K562 (cell line): ENCODE measurements at regions not wholly inside any gene's neighbourhood (a gene's known extent, or its start where the extent isn't known, plus 50 kb on each side); places are given as distances from the start of the nearest gene placed in this dataset.

Source experiments
- ATAC-seq: fragments of 200-7000 bp; cut with Tn5 transposase; 3 replicates; pipeline ENCODE4 v1.9.1; 2020; ENCODE audit warnings: moderate library complexity
- BruUV-seq: library from RNA; stranded (reverse); fragments of 400-500 nt; replicated peaks from 2 replicates; lab custom pipeline; 2021; lab: Mats Ljungman, UMichigan
- CTCF ChIA-PET: fragments of 300-600 bp; formaldehyde crosslinking; extraction: SDS; loops from one replicate; lab custom pipeline; 2021; ENCODE audit warnings: low intra/inter-chr PET ratio; lab: Yijun Ruan, JAX
- POLR2A ChIA-PET: fragments of 300-600, 350-650 bp; sonication (Branson Sonifier 250); formaldehyde crosslinking; extraction: SDS; loops from one replicate; lab custom pipeline; 2021; ENCODE audit warnings: antibody characterized with exemption, inconsistent platforms; lab: Yijun Ruan, JAX
- DNase-seq, 4 experiments: peaks; one replicate each; pipeline versions ENCODE4 v3.0.0 to v3.0.0-alpha.2; 2011 to 2018; ENCODE audit warnings: low spot score in 3 of 4, mixed read lengths in 3 of 4; ENCODE audit errors: extremely low read depth in 1 of 4
- FAIRE-seq: peaks from 2 replicates; lab custom pipeline; 2011; peaks lifted over from hg19 to GRCh38; lab: Jason Lieb, UNC
- H2AFZ ChIP-seq: 2 replicates; pipeline ENCODE4 v1.6.0; 2011; ENCODE audit warnings: low read depth, low read length, control low read depth, inconsistent platforms
- H3K27ac ChIP-seq: fragments of 200-600 bp; 3 replicates; pipeline ENCODE4 v1.8.0; 2011; ENCODE audit warnings: low read depth, mild to moderate bottlenecking, control low read depth, inconsistent platforms, low read length, moderate library complexity, mixed read lengths; ENCODE audit errors: extremely low read depth
- H3K27me3 ChIP-seq, 2 experiments: fragments of 300-600 bp in 1 of 2; 2 replicates in 1 of 2; 3 replicates in 1 of 2; pipeline versions ENCODE4 v1.6.0 to v1.8.0; 2011; ENCODE audit warnings: inconsistent platforms in 2 of 2, low read length in 2 of 2, mild to moderate bottlenecking in 1 of 2, mixed read lengths in 1 of 2, moderate library complexity in 1 of 2; ENCODE audit not compliant: control insufficient read depth in 2 of 2, insufficient read depth in 2 of 2
- H3K36me3 ChIP-seq: fragments of 300-600 bp; 3 replicates; pipeline ENCODE4 v1.8.0; 2011; ENCODE audit warnings: mild to moderate bottlenecking, low read length, inconsistent platforms; ENCODE audit not compliant: control insufficient read depth, insufficient read depth
- H3K4me1 ChIP-seq, 2 experiments: fragments of 200-600 bp in 1 of 2; replicated peaks in 1 of 2; 2 replicates in 1 of 2; 3 replicates in 1 of 2; pipeline versions ENCODE4 v1.5.1 to v1.8.0; 2011; ENCODE audit warnings: inconsistent platforms in 2 of 2, low read length in 2 of 2, mild to moderate bottlenecking in 1 of 2, mixed read lengths in 1 of 2, moderate library complexity in 1 of 2; ENCODE audit not compliant: control insufficient read depth in 2 of 2, insufficient read depth in 2 of 2
- H3K4me2 ChIP-seq: 2 replicates; pipeline ENCODE4 v1.6.1; 2011; ENCODE audit warnings: low read length, control low read depth, inconsistent platforms, mixed read lengths; ENCODE audit not compliant: insufficient read depth
- H3K4me3 ChIP-seq: fragments of 200-600 bp; sonication (generic), shearing (Covaris generic); 2 replicates; pipeline ENCODE4 v1.5.1; 2016; ENCODE audit warnings: control low read depth, inconsistent platforms
- H3K79me2 ChIP-seq: fragments of 200-600 bp; 3 replicates; pipeline ENCODE4 v1.8.0; 2011; ENCODE audit warnings: low read length, inconsistent platforms; ENCODE audit not compliant: control insufficient read depth, insufficient read depth
- H3K9ac ChIP-seq, 2 experiments: 2 replicates each; pipeline versions ENCODE4 v1.6.0 to v1.6.1; 2011; ENCODE audit warnings: low read depth in 2 of 2, low read length in 2 of 2, control low read depth in 1 of 2, inconsistent platforms in 1 of 2, mild to moderate bottlenecking in 1 of 2, mixed read lengths in 1 of 2; ENCODE audit not compliant: insufficient read depth in 1 of 2
- H3K9me1 ChIP-seq: one replicate; pipeline ENCODE4 v1.6.0; 2011; ENCODE audit warnings: inconsistent platforms, mild to moderate bottlenecking, low read length, moderate library complexity; ENCODE audit not compliant: control insufficient read depth, insufficient read depth
- H3K9me3 ChIP-seq: replicated peaks from 2 replicates; pipeline ENCODE4 v1.5.1; 2011; ENCODE audit warnings: low read depth, low read length, inconsistent platforms; ENCODE audit not compliant: control insufficient read depth, insufficient read depth
- H4K20me1 ChIP-seq: replicated peaks from 2 replicates; pipeline ENCODE4 v1.6.1; 2011; ENCODE audit warnings: low read length, inconsistent platforms, mixed read lengths; ENCODE audit not compliant: control insufficient read depth, insufficient read depth
- CC2D1A ChIP-seq: fragments of 450-650 bp; IDR thresholded peaks from 2 replicates; pipeline ENCODE4 v1.6.1; 2017; ENCODE audit warnings: mild to moderate bottlenecking
- CEBPG ChIP-seq, 3 experiments: fragments of 200-800 bp in 1 of 3; sonication (Bioruptor generic) in 1 of 3; sonication (generic) in 1 of 3; formaldehyde crosslinking in 1 of 3; IDR thresholded peaks in 2 of 3; conservative IDR thresholded peaks in 1 of 3; 2 replicates each; pipeline versions ENCODE4 v1.6.1 to v1.8.0; 2016 to 2022; ENCODE audit warnings: missing compliant biosample characterization in 2 of 3, missing genetic modification characterization in 2 of 3, mild to moderate bottlenecking in 1 of 3, missing genetic modification reagents in 1 of 3
- CXXC5 ChIP-seq: fragments of 250-450 bp; sonication (Bioruptor Pico); IDR thresholded peaks from 2 replicates; pipeline ENCODE4 v1.8.0; 2022; ENCODE audit warnings: inconsistent platforms, mild to moderate bottlenecking, moderate library complexity
- GABPA ChIP-seq: fragments of 200-800 bp; sonication (Bioruptor generic); conservative IDR thresholded peaks from 2 replicates; pipeline ENCODE4 v1.6.1; 2016; ENCODE audit warnings: low read depth, missing genetic modification characterization, missing compliant biosample characterization
- GTF2A2 ChIP-seq: IDR thresholded peaks from 2 replicates; pipeline ENCODE4 v1.6.1; 2016; ENCODE audit warnings: mild to moderate bottlenecking, missing genetic modification characterization, missing compliant biosample characterization
- HDAC2 ChIP-seq: fragments of 450-650 bp; IDR thresholded peaks from 2 replicates; pipeline ENCODE4 v1.6.1; 2016; ENCODE audit warnings: mild to moderate bottlenecking
- HIVEP1 ChIP-seq: fragments of 250-450 bp; sonication (Bioruptor Pico); IDR thresholded peaks from 2 replicates; pipeline ENCODE4 v1.4.0; 2020; ENCODE audit warnings: mild to moderate bottlenecking
- KDM1A ChIP-seq, 2 experiments: fragments of 450-650 bp; IDR thresholded peaks; 2 replicates each; pipeline ENCODE4 v1.6.1; 2016; ENCODE audit warnings: mild to moderate bottlenecking in 2 of 2
- PATZ1 ChIP-seq: fragments of 250-450 bp; sonication (Bioruptor Pico); IDR thresholded peaks from 2 replicates; pipeline ENCODE4 v1.5.0; 2020; ENCODE audit warnings: mild to moderate bottlenecking, borderline replicate concordance
- PHB ChIP-seq: fragments of 250-450 bp; sonication (Bioruptor Pico); IDR thresholded peaks from 2 replicates; pipeline ENCODE4 v1.5.0; 2021
- PTBP1 ChIP-seq: fragments of 200-400 bp; formaldehyde crosslinking; IDR thresholded peaks from 2 replicates; pipeline ENCODE4 v1.6.1; 2017; ENCODE audit warnings: low read depth, low read length
- SAFB ChIP-seq: fragments of 200-400 bp; formaldehyde crosslinking; IDR thresholded peaks from 2 replicates; pipeline ENCODE4 v1.6.1; 2017; ENCODE audit warnings: low read depth, low read length, borderline replicate concordance
- SRSF7 ChIP-seq: fragments of 200-400 bp; formaldehyde crosslinking; optimal IDR thresholded peaks from 2 replicates; pipeline ENCODE3; 2017; ENCODE audit warnings: mild to moderate bottlenecking, low read depth, low read length
- TAF7 ChIP-seq: fragments of 450-650 bp; IDR thresholded peaks from 2 replicates; pipeline ENCODE4 v1.6.1; 2016; ENCODE audit warnings: missing genetic modification characterization, missing compliant biosample characterization
- U2AF2 ChIP-seq: fragments of 200-400 bp; formaldehyde crosslinking; optimal IDR thresholded peaks from 2 replicates; pipeline ENCODE3; 2017; ENCODE audit warnings: low read depth, mild to moderate bottlenecking, low read length
- XRCC4 ChIP-seq: IDR thresholded peaks from one replicate; pipeline ENCODE4 v1.6.1; 2011; ENCODE audit not compliant: insufficient read depth, insufficient read length; ENCODE audit errors: extremely low read depth
- WGBS: fragments of 100-300 bp; shearing (Covaris generic); methylation state at CpG from one replicate; pipeline ENCODE4 v1.1.6; 2016; ENCODE audit warnings: low coverage, mixed read lengths; ENCODE audit not compliant: insufficient coverage; ENCODE audit errors: missing lambda C conversion rate; 5-methylcytosine and 5-hydroxymethylcytosine counted together
- in situ Hi-C: fragments of 300-500 bp; cut with MboI; formaldehyde crosslinking; loops from 4 replicates; pipeline ENCODE4 v1.15.0; 2018; ENCODE audit warnings: inconsistent platforms, mixed read lengths
- intact Hi-C: fragments of 100-400 bp; cut with micrococcal nuclease; formaldehyde crosslinking; loops from 2 replicates; pipeline ENCODE4 v1.14.2; 2022

GRCh38 chr13:57036290-57036689 is 104.4 kb upstream of the PRR20A start:
- in situ Hi-C loops (no loop called here), intact Hi-C loops (no loop called here)
- Histone ChIP-seq H3K27ac (no peak overlapping the region), H3K27me3 (no peaks in the 10 kb centered on the region), H3K9ac (no peak overlapping the region), H3K9me1 (no peaks in the 10 kb centered on the region), H3K4me2 (no peak overlapping the region), H3K36me3 (no peaks in the 10 kb centered on the region), H3K79me2 (no peaks in the 10 kb centered on the region), H3K4me1 (no peaks in the 10 kb centered on the region), H4K20me1 (no peaks in the 10 kb centered on the region), H3K4me3 (no peak overlapping the region), H3K9me3 (no peaks in the 10 kb centered on the region), H2AFZ (no peak overlapping the region)
- CTCF ChIA-PET = no interaction called here
- FAIRE-seq = no peak
- BruUV-seq = no TSS peak
- 0% methylated on average over 4 of the region's 4 CpGs for WGBS
- no peak for DNase-seq
- no peak for ATAC-seq
- no peak for TF ChIP-seq GTF2A2
- no peak for TF ChIP-seq CEBPG (CRISPR knock-in tag; IDR thresholded peaks at IDR 0.05)
- TF ChIP-seq CEBPG (tag; conservative IDR thresholded peaks at IDR 0.05 in 1 of 2, IDR thresholded peaks at IDR 0.05 in 1 of 2) = peak in 1 of 2 experiments; percentile 59; a peak in 2 of 4 replicates
- POLR2A ChIA-PET = no interaction called here

- H3K9me3 ChIP-seq = no peaks in the 10 kb centered on the region
- intact Hi-C loops (no loop called here), in situ Hi-C loops (no loop called here)
- no peak for ATAC-seq
- WGBS = 0% methylated on average over 1 of the region's 1 CpG
- H3K9ac ChIP-seq = no peak overlapping the region
- no peaks in the 10 kb centered on the region for H3K79me2 ChIP-seq
- H3K4me3 ChIP-seq = no peak overlapping the region
- H3K36me3 ChIP-seq = no peaks in the 10 kb centered on the region
- no peak overlapping the region for H2AFZ ChIP-seq
- H3K4me2 ChIP-seq = no peak overlapping the region
- no peaks in the 10 kb centered on the region for H3K4me1 ChIP-seq
- H4K20me1 ChIP-seq = no peaks in the 10 kb centered on the region
- no peaks in the 10 kb centered on the region for H3K9me1 ChIP-seq
- no peaks in the 10 kb centered on the region for H3K27me3 ChIP-seq
- FAIRE-seq = no peak
- ChIA-PET POLR2A (no interaction called here), CTCF (no interaction called here)
- no TSS peak for BruUV-seq
- no peak overlapping the region for H3K27ac ChIP-seq
- no peak for DNase-seq
- no peak for TF ChIP-seq U2AF2
- no peak for TF ChIP-seq CXXC5 (CRISPR knock-in tag)
- TF ChIP-seq PATZ1 (CRISPR knock-in tag) = no peak
- TF ChIP-seq CC2D1A = no peak
- TF ChIP-seq PTBP1 = no peak
- TF ChIP-seq GABPA = no peak
- TF ChIP-seq PHB (CRISPR knock-in tag) = no peak
- no peak for TF ChIP-seq SRSF7
- no peak for TF ChIP-seq KDM1A (IDR thresholded peaks at IDR 0.05)
- no peak for TF ChIP-seq XRCC4
- TF ChIP-seq TAF7 = no peak
- TF ChIP-seq HIVEP1 = no peak
- no peak for TF ChIP-seq SAFB
- no peak for TF ChIP-seq HDAC2
Measured at GRCh38 chr13:57044910-57045309, 95.8 kb upstream of the PRR20A start.
